Ishikawa (cell line): ENCODE measurements at regions not wholly inside any gene's neighbourhood (a gene's known extent, or its start where the extent isn't known, plus 50 kb on each side); places are given as distances from the start of the nearest gene placed in this dataset.

ENCODE experiments used
- CEBPB ChIP-seq: IDR thresholded peaks from 2 replicates; pipeline ENCODE4 v1.6.1; 2012
- EGR1 ChIP-seq: IDR thresholded peaks from 2 replicates; pipeline ENCODE4 v1.6.1; 2012
- EP300 ChIP-seq: IDR thresholded peaks from 2 replicates; pipeline ENCODE4 v1.6.1; 2012; ENCODE audit warnings: borderline replicate concordance
- FOXM1 ChIP-seq: IDR thresholded peaks from 2 replicates; pipeline ENCODE4 v1.6.1; 2012; ENCODE audit warnings: low read depth, borderline replicate concordance
- MAX ChIP-seq: IDR thresholded peaks from 2 replicates; pipeline ENCODE4 v1.6.1; 2012
- NFIC ChIP-seq: IDR thresholded peaks from 2 replicates; pipeline ENCODE4 v1.6.1; 2012
- REST ChIP-seq: IDR thresholded peaks from 2 replicates; pipeline ENCODE4 v1.6.1; 2012; ENCODE audit warnings: low read depth, mild to moderate bottlenecking
- TAF1 ChIP-seq: IDR thresholded peaks from 2 replicates; pipeline ENCODE4 v1.6.1; 2012; ENCODE audit warnings: low read depth, mild to moderate bottlenecking
- TCF12 ChIP-seq: IDR thresholded peaks from 2 replicates; pipeline ENCODE4 v1.6.1; 2012; ENCODE audit warnings: low read depth
- TEAD4 ChIP-seq: IDR thresholded peaks from 2 replicates; pipeline ENCODE4 v1.6.1; 2012
- USF1 ChIP-seq: IDR thresholded peaks from 2 replicates; pipeline ENCODE4 v1.6.1; 2012
- YY1 ChIP-seq: IDR thresholded peaks from 2 replicates; pipeline ENCODE4 v1.6.1; 2012; ENCODE audit warnings: low read depth

GRCh38 chr3:182519569-182519968 is 273.7 kb upstream of the ATP11B start:
- TF ChIP-seq REST (no peak), EP300 (no peak), YY1 (no peak), EGR1 (no peak), CEBPB (no peak), MAX (no peak), FOXM1 (no peak), USF1 (no peak), TAF1 (no peak), TCF12 (no peak), NFIC (no peak), TEAD4 (no peak)
